ENCODE measurements at regions not wholly inside any gene's neighbourhood (a gene's known extent, or its start where the extent isn't known, plus 50 kb on each side); places are given as distances from the start of the nearest gene placed in this dataset.

DNA sequence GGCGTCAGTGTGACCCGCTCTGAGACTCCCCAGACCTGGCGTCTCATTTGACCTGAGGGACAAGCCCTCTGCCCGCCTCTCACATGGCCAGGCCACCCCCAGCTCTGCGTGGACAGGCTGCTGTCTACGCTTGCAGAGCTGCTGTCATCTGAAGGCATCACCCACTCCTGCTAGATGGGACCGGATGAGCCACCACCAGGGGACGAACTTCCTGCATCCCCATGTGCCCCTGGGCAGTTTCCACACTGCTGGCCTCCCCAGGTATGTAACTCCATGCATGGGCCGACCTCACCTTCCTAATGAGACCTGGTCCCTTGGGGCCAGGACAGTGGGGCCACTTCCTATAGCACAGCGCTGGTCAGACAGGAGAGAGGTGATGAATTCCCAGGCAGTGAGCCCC is 121.5 kb downstream of the PSMG1 start:
- Mint-ChIP-seq H3K4me1 (ENCODE audit: low read depth) (peaks cover 1% of the 10 kb centered on the region), H3K27ac (no peak overlapping the region)

DNA sequence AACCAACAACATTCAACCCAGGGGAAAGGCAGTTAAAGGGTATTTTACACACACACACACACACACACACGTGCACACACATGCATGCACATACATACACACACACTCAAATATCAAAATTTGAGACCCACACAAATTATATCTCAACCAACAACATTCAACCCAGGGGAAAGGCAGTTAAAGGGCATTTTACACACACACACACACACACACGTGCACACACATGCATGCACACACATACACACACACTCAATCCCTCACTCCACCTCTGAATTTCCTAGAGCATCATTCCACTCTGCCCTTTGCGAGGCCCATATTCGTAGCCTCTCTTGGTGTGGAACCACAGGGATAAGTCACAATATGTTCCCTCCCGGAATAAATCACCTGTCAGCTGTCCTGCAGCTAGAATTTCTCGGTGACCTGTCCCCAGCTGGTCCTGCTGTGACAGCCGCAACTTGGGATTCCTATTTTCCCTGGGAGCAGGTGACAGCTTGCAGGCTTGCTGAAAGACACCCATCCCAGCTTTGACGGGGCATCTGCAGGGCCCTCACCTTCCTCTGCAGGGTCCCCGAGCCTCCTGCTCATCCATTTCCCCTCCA is 122.7 kb downstream of the PSMG1 start:
- no peak overlapping the region for H3K27ac Mint-ChIP-seq
- TF ChIP-seq, protein P1, sequence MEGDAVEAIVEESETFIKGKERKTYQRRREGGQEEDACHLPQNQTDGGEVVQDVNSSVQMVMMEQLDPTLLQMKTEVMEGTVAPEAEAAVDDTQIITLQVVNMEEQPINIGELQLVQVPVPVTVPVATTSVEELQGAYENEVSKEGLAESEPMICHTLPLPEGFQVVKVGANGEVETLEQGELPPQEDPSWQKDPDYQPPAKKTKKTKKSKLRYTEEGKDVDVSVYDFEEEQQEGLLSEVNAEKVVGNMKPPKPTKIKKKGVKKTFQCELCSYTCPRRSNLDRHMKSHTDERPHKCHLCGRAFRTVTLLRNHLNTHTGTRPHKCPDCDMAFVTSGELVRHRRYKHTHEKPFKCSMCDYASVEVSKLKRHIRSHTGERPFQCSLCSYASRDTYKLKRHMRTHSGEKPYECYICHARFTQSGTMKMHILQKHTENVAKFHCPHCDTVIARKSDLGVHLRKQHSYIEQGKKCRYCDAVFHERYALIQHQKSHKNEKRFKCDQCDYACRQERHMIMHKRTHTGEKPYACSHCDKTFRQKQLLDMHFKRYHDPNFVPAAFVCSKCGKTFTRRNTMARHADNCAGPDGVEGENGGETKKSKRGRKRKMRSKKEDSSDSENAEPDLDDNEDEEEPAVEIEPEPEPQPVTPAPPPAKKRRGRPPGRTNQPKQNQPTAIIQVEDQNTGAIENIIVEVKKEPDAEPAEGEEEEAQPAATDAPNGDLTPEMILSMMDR (IDR thresholded peaks at IDR 0.05; ENCODE audit: unreplicated experiment): no peak
- DNase-seq (ENCODE audit: low spot score, unreplicated experiment): no peak
- peaks cover 8% of the 10 kb centered on the region for H3K9me3 Mint-ChIP-seq (ENCODE audit: low read depth)
- no peak overlapping the region for H3K4me3 Mint-ChIP-seq (ENCODE audit: low read depth)
- H3K4me1 Mint-ChIP-seq (ENCODE audit: low read depth): peaks cover under 1% of the 10 kb centered on the region
- peaks cover 3% of the 10 kb centered on the region for H3K36me3 Mint-ChIP-seq (ENCODE audit: insufficient read depth)
- H3K27me3 Mint-ChIP-seq: peaks cover 8% of the 10 kb centered on the region

More for the DNA sequence above, 121.5 kb downstream of the PSMG1 start:
- DNase-seq (ENCODE audit: low spot score, unreplicated experiment): no peak
- Mint-ChIP-seq H3K27me3 (peaks cover 8% of the 10 kb centered on the region), H3K36me3 (ENCODE audit: insufficient read depth) (peaks cover 3% of the 10 kb centered on the region), H3K4me3 (ENCODE audit: low read depth) (no peak overlapping the region), H3K9me3 (ENCODE audit: low read depth) (peaks cover 9% of the 10 kb centered on the region)
- TF ChIP-seq, protein P1 (IDR thresholded peaks at IDR 0.05; ENCODE audit: unreplicated experiment): no peak

DNA sequence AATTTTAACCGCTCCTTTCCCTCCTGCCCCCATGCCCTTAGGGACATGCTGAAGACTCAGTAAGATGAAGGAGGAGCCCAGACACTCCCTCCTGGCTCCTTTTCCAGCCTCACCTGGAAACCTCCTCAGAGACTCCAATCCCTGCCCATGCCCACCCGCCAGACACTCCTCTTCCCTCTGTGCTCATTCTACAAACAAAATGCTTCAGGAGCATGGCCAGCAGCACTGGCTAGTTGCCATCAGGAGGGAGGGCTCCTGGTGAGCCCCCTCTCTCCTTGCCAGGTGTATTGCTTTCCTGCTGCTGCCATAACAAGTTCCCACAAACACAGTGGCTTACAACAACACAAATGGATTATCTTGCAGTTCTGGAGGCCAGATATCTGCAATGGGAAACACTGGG is 126.1 kb downstream of the PSMG1 start:
- Mint-ChIP-seq H3K36me3 (ENCODE audit: insufficient read depth) (no peaks in the 10 kb centered on the region), H3K27ac (peak overlapping the region; percentile 21), H3K27me3 (peaks cover 12% of the 10 kb centered on the region), H3K4me3 (ENCODE audit: low read depth) (no peak overlapping the region), H3K9me3 (ENCODE audit: low read depth) (no peaks in the 10 kb centered on the region), H3K4me1 (ENCODE audit: low read depth) (no peaks in the 10 kb centered on the region)
- TF ChIP-seq, protein P1 (IDR thresholded peaks at IDR 0.05; ENCODE audit: unreplicated experiment): no peak
- DNase-seq (ENCODE audit: low spot score, unreplicated experiment): no peak

DNA sequence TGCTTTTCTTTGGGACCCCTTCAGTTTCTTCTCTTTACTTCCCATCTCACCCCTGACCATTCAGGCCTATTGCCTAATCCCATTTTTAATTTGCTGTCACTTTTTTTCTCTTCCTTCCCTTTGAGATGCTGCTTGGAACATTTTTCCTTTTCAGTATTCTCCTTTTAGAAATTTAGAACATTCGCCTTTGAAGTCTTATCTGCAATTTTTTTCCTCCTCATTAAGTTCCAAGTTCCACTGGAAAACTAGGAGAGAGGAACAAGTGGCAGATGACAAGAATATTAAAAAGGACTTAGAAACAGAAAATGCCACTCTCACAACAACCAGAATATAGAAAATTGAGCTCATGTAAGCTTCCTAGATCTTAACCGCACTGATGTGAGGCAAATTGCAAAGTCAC is 126.6 kb downstream of the PSMG1 start:
- DNase-seq (ENCODE audit: low spot score, unreplicated experiment): no peak
- TF ChIP-seq, protein P1 (IDR thresholded peaks at IDR 0.05; ENCODE audit: unreplicated experiment): no peak
- Mint-ChIP-seq H3K36me3 (ENCODE audit: insufficient read depth) (no peaks in the 10 kb centered on the region), H3K27ac (no peak overlapping the region), H3K4me3 (ENCODE audit: low read depth) (no peak overlapping the region), H3K9me3 (ENCODE audit: low read depth) (no peaks in the 10 kb centered on the region), H3K27me3 (peaks cover 12% of the 10 kb centered on the region), H3K4me1 (ENCODE audit: low read depth) (no peaks in the 10 kb centered on the region)

DNA sequence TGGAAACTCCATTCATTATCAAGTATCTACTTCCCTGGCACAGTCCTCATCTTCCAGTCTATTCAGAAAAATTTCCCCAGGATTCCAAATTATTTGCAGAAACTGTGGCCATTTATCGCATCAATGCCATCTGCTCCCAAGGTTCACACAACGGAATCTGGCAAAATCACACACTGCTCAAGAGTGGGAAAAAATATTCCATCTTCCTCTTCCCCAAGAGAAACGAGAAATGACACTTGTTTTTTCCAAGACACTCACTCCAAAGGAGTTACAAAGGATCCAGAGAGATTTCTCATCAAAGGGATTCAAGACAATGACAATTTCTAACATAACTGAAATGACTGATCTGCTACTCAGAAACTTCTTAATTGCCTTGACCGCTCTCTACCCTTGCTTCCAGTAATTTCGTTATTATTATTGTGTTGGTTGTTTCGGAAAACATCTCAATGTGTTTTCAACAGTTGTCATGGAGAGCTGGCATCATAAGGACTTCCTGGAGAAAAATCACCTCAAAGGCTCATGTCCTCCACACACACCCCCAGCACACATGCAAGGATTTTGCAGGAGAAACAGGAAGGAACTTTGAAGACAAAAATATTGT is 128.0 kb downstream of the PSMG1 start:
- Mint-ChIP-seq H3K36me3 (ENCODE audit: insufficient read depth) (no peaks in the 10 kb centered on the region), H3K9me3 (ENCODE audit: low read depth) (no peaks in the 10 kb centered on the region), H3K27ac (no peak overlapping the region), H3K4me3 (ENCODE audit: low read depth) (no peak overlapping the region), H3K27me3 (peaks cover 7% of the 10 kb centered on the region), H3K4me1 (ENCODE audit: low read depth) (no peaks in the 10 kb centered on the region)
- TF ChIP-seq, protein P1 (IDR thresholded peaks at IDR 0.05; ENCODE audit: unreplicated experiment): no peak
- no peak for DNase-seq (ENCODE audit: low spot score, unreplicated experiment)

Data from progenitor cell of endocrine pancreas (in vitro differentiated cells).